Astrocyte (in vitro differentiated cells and primary cell): ENCODE measurements at regions not wholly inside any gene's neighbourhood (a gene's known extent, or its start where the extent isn't known, plus 50 kb on each side); places are given as distances from the start of the nearest gene placed in this dataset.

ENCODE experiments used
- EZH2 ChIP-seq: IDR thresholded peaks from 2 replicates; pipeline ENCODE4 v1.6.1; 2012; ENCODE audit warnings: mild to moderate bottlenecking, low read length, inconsistent platforms; ENCODE audit not compliant: insufficient read depth
- TF ChIP-seq, protein P1 (sequence below): IDR thresholded peaks from 2 replicates; pipeline ENCODE4 v1.5.1; 2011; ENCODE audit warnings: low read depth, mild to moderate bottlenecking, inconsistent platforms, low read length, moderate library complexity; ENCODE audit not compliant: insufficient read depth

DNA sequence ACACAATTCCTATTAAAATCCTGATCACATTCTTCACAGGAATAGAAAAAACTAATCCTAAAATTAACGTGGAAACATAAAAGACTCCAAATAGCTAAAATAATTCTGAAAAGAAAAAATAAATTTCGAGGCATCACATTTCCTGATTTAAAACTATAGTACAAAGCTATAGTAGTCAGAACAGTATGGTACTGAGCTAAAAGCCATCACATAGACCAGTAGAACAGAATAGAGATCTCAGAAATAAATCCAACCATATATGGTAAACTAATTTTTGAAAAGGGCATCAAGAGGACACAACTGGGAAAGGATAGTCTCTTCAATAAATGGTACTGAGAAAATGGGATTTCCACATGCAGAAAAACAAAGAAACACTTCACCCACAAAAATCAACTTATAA, 125.2 kb upstream of the DAAM1 start:
- TF ChIP-seq, protein P1, sequence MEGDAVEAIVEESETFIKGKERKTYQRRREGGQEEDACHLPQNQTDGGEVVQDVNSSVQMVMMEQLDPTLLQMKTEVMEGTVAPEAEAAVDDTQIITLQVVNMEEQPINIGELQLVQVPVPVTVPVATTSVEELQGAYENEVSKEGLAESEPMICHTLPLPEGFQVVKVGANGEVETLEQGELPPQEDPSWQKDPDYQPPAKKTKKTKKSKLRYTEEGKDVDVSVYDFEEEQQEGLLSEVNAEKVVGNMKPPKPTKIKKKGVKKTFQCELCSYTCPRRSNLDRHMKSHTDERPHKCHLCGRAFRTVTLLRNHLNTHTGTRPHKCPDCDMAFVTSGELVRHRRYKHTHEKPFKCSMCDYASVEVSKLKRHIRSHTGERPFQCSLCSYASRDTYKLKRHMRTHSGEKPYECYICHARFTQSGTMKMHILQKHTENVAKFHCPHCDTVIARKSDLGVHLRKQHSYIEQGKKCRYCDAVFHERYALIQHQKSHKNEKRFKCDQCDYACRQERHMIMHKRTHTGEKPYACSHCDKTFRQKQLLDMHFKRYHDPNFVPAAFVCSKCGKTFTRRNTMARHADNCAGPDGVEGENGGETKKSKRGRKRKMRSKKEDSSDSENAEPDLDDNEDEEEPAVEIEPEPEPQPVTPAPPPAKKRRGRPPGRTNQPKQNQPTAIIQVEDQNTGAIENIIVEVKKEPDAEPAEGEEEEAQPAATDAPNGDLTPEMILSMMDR, result no peak
- no peak for TF ChIP-seq EZH2
